Left renal cortex interstitium (tissue), 4 donors: ENCODE measurements at regions not wholly inside any gene's neighbourhood (a gene's known extent, or its start where the extent isn't known, plus 50 kb on each side); places are given as distances from the start of the nearest gene placed in this dataset.

ENCODE experiments used
- DNase-seq, 4 donors: peaks; one replicate each; pipeline ENCODE4 v3.0.0-alpha.2; 2013; ENCODE audit warnings: low read depth in 4 of 4, low spot score in 2 of 4, missing footprints in 1 of 4

GRCh38 chr4:162403419-162403818 lies 239.6 kb upstream of the FSTL5 start:
- no peak for DNase-seq

GRCh38 chr4:162401021-162401420 lies 237.2 kb upstream of the FSTL5 start:
- no peak for DNase-seq

DNA sequence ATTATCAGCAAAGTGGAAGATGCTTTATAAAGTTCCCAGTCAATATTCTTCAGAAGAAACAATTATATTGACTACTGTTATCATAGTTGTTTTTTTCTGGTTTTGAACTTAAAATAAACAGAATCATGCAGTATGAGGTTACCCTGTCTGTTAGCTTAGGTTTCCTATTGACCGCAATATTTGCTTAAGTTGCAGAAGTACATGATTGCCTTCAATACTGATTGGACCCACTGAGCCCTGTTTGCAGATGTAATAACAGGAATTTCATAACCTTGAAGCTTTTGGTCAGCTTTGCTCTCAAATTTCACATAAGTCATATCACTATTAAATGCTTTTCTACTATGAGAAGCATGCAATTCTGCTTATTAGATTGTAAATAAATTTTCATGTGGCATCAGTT lies 229.1 kb upstream of the FSTL5 start:
- no peak for DNase-seq

DNA sequence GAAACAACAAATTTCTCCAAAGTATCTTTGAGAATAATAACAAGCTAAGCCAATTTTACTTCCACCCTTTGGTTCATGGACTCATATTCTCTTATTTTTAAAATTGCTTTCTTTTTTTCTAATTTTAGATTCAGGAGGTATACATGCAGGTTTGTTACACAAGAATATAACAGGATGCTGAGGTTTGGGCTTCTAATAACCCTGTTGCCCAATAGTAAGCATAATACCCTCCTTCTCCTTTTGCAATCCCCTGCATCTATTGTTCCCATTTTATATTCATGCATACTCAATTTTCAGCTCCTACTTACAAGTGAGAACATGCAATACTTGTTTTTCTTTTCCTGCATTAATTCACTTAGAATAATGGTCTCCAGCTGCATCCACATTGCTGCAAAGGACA lies 202.3 kb upstream of the FSTL5 start:
- no peak for DNase-seq

GRCh38 chr4:162364651-162365050 lies 200.9 kb upstream of the FSTL5 start:
- DNase-seq = no peak

- DNase-seq = no peak
These were observed 196.8 kb upstream of the FSTL5 start for GRCh38 chr4:162360369-162361149.

DNA sequence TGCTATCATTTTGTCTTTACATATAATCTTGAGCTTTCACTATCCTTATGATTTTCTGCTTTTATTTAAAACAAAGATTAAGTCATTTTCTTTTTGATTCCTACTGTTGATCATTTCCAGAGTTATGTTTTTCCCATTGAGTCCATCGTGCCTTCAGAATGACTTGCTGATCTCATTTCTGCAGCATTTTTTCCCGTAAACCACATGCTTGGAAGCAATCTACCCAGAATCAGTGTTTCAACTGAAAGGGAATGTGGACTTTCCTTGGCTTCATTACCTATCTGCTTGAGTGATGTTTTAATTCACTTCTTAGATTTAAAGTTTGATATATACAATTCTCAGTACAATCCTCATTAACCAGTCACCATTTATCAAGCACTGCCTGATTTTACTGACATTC lies 192.4 kb upstream of the FSTL5 start:
- peak in 1 of 4 donors; percentile 0 for DNase-seq

DNA sequence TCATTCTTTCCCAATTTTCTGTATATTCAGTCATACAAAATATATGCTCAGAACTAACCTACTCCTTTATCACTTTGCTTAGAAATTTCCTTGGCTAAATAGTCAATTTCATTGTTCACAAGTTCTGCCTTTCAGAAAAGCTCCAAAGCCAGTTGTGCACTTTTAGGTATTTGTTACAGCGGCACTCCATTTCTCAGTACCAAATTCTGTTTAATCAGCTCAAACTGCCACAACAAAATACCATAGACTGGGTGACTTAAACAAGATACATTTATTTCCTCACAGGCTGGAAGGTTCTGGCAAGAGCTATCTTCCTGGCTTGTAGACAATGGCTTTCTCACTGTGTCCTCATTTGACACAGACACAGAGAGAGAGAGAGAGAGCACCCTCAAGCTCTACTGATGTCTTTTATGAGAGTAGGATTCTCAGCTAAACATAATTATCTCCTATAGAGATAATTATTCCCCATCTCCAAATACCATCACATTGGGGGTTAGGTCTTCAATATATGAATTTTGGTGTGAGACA lies 188.8 kb upstream of the FSTL5 start:
- no peak for DNase-seq

- DNase-seq = no peak
These were observed 186.5 kb upstream of the FSTL5 start for GRCh38 chr4:162350331-162350730.

- no peak for DNase-seq
These were observed 185.6 kb upstream of the FSTL5 start for GRCh38 chr4:162349395-162349794.

GRCh38 chr4:162347842-162348213 lies 184.0 kb upstream of the FSTL5 start:
- no peak for DNase-seq

GRCh38 chr4:162347156-162347841 lies 183.5 kb upstream of the FSTL5 start:
- no peak for DNase-seq

DNA sequence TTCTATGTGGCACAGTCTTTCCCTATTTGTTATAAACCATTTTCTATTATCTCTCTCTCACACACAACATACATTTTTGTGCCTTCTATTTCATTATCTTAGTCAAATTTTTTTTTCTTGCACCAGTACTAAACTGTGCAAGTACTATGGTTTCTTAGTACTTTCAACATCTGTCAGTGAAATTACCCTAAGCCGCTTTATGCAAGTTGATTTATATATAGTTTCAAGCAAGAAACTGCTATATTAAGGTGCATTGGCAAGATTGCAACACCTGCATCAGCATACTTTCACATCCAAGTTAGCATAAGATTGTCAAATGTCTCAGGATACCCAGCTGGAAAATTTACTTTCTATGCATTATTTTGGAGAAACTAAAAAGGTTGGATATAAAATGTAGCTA lies 180.2 kb upstream of the FSTL5 start:
- DNase-seq = no peak

DNA sequence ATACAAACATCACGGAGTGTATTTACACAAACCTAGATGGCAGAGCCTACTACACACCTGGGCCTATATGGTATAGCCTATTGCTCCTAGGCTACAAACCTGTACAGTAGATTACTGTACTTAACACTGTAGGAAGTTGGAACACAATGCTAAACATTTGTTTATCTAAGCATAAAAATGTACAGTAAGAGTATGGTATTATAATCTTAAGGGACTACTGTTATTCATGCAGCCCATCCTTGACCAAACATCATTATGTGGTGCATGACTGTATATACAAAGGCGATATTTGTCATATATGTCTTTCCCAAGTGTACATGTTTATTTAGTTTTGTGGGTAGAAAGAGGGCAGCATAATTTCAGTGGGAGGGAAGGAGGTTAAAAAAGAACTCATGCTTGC lies 177.7 kb upstream of the FSTL5 start:
- no peak for DNase-seq

DNA sequence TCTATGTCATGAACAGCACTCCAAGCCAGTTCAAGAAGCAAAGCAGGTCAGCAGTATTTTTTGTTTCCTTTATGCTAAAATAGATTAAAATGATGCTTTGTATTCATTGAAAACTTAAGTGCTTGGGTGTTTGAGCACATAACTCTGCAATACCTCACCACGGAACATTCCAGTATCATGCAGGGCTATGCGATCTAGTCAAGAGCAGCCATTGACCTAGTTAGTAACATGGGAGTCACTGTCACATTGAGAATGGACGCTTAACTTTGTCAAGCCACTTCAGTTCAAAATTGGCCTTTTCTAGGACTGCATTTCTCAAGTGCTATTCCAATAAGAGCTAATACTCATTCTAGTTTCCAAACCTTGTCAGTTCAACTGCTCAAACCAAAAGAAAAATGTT lies 160.1 kb upstream of the FSTL5 start:
- no peak for DNase-seq

DNA sequence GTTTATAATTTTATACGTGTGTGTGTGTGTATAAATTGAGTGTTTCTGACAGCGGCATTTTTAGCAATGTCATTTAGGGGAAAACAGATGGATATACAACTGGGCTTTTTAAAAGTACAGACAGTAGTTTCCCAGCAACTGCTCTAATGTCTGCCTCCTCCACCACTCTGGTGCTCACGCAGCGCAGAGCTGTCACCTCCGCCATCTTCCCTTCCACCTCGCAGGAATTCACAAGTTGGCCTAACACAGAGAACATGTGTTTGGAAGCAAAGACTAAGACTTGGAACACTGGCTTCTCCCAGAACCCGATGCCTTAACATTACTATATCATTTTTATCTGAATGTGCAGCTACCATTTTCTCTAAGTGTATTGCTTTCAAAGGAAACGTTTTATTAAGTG lies 158.3 kb upstream of the FSTL5 start:
- no peak for DNase-seq

DNA sequence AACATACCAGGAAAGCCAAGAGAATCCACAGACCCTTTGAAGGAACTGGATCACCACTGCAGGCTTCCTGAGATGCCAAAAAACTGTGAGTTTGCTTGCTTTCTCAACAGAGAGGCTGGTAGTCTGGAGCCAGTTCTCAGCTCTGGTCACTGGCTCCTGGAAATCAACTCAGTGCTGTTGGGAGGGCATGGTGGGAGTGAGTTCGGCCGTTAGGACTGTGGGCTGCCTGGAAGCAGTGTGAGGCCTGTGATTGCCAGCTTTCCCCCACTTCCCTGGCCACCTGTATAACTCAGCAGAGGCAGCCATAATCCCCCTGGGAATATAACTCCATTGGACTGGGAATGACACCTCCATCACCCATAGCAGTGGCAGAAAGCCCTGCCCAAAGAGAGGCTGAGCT lies 122.0 kb upstream of the FSTL5 start:
- DNase-seq = no peak

GRCh38 chr4:162282684-162283083 lies 118.9 kb upstream of the FSTL5 start:
- no peak for DNase-seq

- no peak for DNase-seq
These were observed 110.6 kb upstream of the FSTL5 start for GRCh38 chr4:162274354-162274753.

- DNase-seq = no peak
These were observed 108.4 kb upstream of the FSTL5 start for GRCh38 chr4:162272215-162272614.

GRCh38 chr4:162268911-162269310 lies 105.1 kb upstream of the FSTL5 start:
- no peak for DNase-seq

DNA sequence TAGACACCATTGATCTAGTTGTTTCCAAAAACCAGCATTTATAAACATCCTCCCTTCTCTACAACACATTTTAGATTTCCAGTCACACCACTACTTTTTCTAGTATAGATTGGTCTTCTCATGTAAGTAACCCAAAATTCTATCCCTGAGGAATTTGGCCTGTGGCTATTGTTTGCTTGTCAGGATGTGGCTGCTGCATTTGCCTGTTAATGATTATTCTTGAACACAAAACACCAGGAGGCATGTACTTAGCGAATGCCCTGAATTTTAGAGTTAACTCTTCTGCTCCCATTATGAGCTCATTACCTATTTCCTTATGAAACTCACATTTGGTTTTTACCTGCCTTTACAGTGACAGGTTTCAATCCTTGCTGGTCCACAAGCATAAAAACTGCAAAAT lies 102.0 kb upstream of the FSTL5 start:
- DNase-seq = no peak
